LNCAP (cell line): ENCODE measurements at regions not wholly inside any gene's neighbourhood (a gene's known extent, or its start where the extent isn't known, plus 50 kb on each side); places are given as distances from the start of the nearest gene placed in this dataset.

Experiments
- TF ChIP-seq, protein P1 (sequence below): fragments of 450-650 bp; IDR thresholded peaks from 2 replicates; pipeline ENCODE4 v1.5.1; 2017; ENCODE audit warnings: mild to moderate bottlenecking

DNA sequence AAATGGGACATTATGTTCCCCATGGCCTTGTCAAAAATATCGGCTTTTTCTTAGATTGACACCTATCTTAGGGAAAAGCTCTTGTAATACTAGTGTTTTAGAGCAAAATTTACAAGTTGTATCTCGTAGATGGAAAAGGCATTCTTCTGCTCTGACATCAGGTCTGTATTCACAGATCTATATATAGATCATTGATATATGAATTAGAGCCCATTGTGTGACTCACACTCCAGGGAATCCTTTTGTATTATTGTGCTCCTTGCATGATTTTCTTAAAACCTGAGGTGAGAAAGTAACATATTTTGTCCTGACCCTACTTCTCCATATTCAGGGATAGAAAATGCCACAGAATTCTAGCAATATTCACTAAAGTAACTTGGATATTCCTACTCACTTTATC lies 1160.8 kb upstream of the B3GALT2 start:
- TF ChIP-seq, protein P1, sequence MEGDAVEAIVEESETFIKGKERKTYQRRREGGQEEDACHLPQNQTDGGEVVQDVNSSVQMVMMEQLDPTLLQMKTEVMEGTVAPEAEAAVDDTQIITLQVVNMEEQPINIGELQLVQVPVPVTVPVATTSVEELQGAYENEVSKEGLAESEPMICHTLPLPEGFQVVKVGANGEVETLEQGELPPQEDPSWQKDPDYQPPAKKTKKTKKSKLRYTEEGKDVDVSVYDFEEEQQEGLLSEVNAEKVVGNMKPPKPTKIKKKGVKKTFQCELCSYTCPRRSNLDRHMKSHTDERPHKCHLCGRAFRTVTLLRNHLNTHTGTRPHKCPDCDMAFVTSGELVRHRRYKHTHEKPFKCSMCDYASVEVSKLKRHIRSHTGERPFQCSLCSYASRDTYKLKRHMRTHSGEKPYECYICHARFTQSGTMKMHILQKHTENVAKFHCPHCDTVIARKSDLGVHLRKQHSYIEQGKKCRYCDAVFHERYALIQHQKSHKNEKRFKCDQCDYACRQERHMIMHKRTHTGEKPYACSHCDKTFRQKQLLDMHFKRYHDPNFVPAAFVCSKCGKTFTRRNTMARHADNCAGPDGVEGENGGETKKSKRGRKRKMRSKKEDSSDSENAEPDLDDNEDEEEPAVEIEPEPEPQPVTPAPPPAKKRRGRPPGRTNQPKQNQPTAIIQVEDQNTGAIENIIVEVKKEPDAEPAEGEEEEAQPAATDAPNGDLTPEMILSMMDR: no peak

DNA sequence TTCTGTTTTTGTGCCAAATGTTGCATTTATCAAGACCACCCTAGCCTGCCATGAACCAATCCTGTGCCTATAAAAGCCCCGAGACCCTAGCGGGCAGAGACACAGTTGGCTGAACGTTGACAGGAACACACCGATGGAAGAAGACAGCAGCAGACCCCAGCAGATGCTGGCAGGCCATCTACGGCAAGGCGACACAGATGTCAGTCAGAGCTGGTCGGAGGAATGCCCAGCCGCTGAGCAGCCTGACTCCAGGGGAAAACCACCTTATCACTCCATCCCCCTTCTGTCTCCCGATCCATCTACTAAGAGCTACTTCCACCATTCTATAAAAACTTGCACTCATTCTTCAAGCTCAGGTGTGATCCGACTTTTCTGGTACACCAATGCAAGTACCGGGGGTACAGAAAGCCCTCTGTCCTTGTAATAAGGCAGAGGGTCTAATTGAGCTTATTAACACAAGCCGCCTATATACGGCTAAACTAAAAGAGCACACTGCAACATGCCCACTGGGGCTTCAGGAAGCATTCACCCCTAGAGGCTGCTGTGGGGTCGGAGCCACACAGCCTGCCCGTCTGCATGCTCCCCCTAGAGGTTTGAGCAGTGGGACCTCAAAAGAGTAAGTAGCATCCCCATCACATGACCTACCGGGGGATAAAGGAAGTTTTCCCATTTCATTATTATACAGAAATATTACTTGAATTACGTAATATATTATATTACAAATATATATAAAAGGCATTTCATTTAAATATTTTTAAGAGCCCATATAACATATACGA lies 1156.3 kb upstream of the B3GALT2 start:
- TF ChIP-seq, protein P1: peak; percentile 9; the same call in 1 of the 2 replicates

DNA sequence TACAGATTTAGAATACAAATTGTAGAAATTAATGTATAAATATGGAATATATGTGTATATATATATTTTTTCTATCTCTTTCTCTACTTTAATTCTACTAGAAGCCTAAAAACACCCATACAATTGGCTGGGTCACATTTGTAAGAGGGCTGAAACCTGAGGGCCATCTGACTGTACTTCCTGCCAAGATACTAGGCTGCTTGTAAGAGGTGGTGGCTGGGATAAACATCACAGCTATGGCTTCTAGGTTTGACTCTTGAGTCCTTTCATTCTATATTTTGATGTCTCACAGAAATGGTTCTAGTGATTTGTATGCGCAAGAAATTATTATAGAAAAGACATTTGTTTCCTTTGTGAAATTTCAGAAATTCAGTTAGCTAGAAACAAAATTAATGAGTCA lies 1155.2 kb upstream of the B3GALT2 start:
- TF ChIP-seq, protein P1: no peak

DNA sequence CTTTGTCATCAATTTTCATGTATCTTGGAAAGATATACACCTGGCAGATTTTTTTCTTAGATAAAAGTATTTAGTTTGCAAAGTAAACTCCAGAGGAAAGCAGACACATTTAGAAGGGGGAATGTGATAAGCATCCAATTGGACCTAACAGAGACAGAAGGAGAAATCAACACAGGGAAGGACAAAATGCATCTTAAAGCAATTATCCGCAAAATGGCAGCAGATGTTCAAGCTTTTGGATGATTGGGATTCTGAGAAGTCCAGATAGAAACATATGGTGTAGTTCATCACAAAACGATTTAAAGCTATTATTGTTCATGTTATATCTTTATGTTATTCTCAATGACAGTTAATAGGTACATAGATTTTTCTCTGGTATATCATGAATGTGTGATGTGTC lies 1153.1 kb upstream of the B3GALT2 start:
- TF ChIP-seq, protein P1: no peak

DNA sequence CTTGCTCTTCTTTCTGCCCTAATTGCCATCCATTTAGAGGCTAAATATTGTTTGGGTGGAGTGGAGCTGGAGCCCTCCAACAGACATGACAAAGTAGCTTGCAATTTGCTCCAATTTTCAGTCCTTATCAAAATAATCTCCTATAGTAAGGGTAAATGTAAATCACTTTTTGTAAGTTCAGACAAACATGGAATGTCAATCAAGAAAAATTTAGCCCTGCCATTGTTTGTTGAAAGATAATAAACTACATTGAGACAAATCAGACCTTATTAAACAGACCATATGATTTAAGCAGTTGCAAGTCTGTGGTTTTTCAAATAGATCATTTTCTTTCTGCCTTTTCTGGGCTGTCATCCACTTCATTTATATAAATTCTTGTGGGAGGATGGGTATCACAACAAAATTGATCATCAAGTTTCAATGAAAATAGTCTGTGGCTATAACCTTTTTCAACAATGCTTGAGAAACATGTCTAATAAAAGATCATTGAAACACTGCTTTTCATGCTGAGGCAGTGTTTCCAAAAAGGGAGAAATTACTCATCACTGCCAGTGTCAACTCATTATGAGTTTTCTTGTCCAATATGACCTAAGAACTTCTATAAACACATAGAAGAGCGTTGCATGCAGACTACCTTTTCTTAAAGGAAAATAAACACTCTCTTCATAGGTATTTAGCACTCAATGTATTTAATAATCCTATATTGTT lies 1152.0 kb upstream of the B3GALT2 start:
- TF ChIP-seq, protein P1: no peak

DNA sequence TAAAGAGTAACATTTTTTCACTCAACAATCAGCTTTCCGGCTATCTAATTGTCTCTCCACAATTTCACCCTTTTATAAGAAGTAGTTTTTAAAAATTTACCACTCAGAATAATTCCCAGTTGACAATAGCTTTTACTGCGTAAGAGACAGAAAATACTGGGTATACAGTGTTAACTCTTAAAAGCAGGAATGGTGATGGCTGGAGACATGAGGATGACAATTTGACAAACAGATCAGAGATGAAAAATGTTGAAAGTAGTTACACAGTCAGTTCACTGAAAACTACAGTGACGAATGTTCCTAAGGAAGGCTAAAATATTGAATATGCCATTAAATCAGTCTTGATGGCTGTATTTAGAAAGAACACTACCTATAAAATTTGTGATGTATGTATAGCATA lies 1146.8 kb upstream of the B3GALT2 start:
- TF ChIP-seq, protein P1: no peak

DNA sequence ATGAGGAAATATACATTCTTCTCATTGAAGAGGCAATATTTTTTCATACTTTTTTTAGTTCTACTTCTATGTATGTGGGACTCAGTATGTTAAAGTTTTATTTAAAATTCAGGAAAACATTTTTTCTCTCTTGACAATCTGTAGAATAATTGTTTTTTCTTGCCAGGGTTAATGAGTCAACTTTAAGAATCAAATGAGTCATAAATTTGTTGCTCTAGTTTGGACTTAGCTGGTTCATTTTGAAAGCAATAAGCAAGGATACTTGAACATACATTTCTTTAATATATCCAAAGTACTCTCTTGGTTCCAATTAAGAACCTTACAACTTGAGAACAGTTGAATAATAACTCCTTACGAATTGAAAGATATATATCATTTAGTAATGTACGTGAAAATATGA lies 1145.3 kb upstream of the B3GALT2 start:
- TF ChIP-seq, protein P1: no peak
